HepG2 (cell line): ENCODE measurements at regions not wholly inside any gene's neighbourhood (a gene's known extent, or its start where the extent isn't known, plus 50 kb on each side); places are given as distances from the start of the nearest gene placed in this dataset.

ENCODE experiments used
- ADNP ChIP-seq: sonication (generic); formaldehyde crosslinking; IDR thresholded peaks from 2 replicates; pipeline ENCODE4 v1.4.0; 2020; ENCODE audit warnings: missing genetic modification reagents
- CBX5 ChIP-seq: sonication (generic); formaldehyde crosslinking; IDR thresholded peaks from 2 replicates; pipeline ENCODE4 v1.4.0; 2020; ENCODE audit warnings: missing genetic modification reagents, borderline replicate concordance
- ELF1 ChIP-seq: sonication (generic); formaldehyde crosslinking; IDR thresholded peaks from 2 replicates; pipeline ENCODE4 v1.4.0; 2020; ENCODE audit warnings: missing genetic modification reagents
- FOXC1 ChIP-seq: sonication (generic); formaldehyde crosslinking; IDR thresholded peaks from 2 replicates; pipeline ENCODE4 v1.8.0; 2022; ENCODE audit warnings: mild to moderate bottlenecking, missing genetic modification reagents, borderline replicate concordance
- HDAC1 ChIP-seq: sonication (generic); formaldehyde crosslinking; IDR thresholded peaks from 2 replicates; pipeline ENCODE4 v1.5.1; 2020; ENCODE audit warnings: mild to moderate bottlenecking, missing genetic modification reagents
- NCOA2 ChIP-seq: sonication (generic); formaldehyde crosslinking; IDR thresholded peaks from 2 replicates; pipeline ENCODE4 v1.8.0; 2022; ENCODE audit warnings: inconsistent platforms
- NR2C2 ChIP-seq: sonication (generic); formaldehyde crosslinking; IDR thresholded peaks from 2 replicates; pipeline ENCODE4 v1.4.0; 2020; ENCODE audit warnings: missing genetic modification reagents, mild to moderate bottlenecking, moderate library complexity, borderline replicate concordance
- NR2F6 ChIP-seq, 2 experiments: IDR thresholded peaks; 2 replicates each; pipeline ENCODE4 v1.6.1; 2016; ENCODE audit warnings: antibody characterized with exemption in 1 of 2, mild to moderate bottlenecking in 1 of 2
- PAXIP1 ChIP-seq: sonication (generic); formaldehyde crosslinking; conservative IDR thresholded peaks from 2 replicates; pipeline ENCODE4 v1.4.0; 2020; ENCODE audit warnings: mild to moderate bottlenecking, missing genetic modification reagents, moderate library complexity
- RXRB ChIP-seq: IDR thresholded peaks from 2 replicates; pipeline ENCODE4 v1.6.1; 2016; ENCODE audit warnings: borderline replicate concordance, missing genetic modification reagents, missing compliant biosample characterization
- TARDBP ChIP-seq: sonication (generic); formaldehyde crosslinking; IDR thresholded peaks from 2 replicates; pipeline ENCODE4 v1.8.0; 2022; ENCODE audit warnings: mild to moderate bottlenecking, missing genetic modification reagents
- ZMYM2 ChIP-seq: sonication (generic); formaldehyde crosslinking; IDR thresholded peaks from 2 replicates; pipeline ENCODE4 v1.8.0; 2022; ENCODE audit warnings: mild to moderate bottlenecking, missing genetic modification reagents
- ZNF12 ChIP-seq: sonication (generic); formaldehyde crosslinking; IDR thresholded peaks from 2 replicates; pipeline ENCODE4 v1.5.0; 2020; ENCODE audit warnings: missing genetic modification reagents
- ZNF17 ChIP-seq: sonication (generic); formaldehyde crosslinking; IDR thresholded peaks from 2 replicates; pipeline ENCODE4 v1.5.0; 2020; ENCODE audit warnings: mild to moderate bottlenecking, missing genetic modification reagents
- ZNF574 ChIP-seq: sonication (generic); formaldehyde crosslinking; IDR thresholded peaks from 2 replicates; pipeline ENCODE4 v1.4.0; 2020; ENCODE audit warnings: missing genetic modification reagents
- ZNF691 ChIP-seq: sonication (generic); formaldehyde crosslinking; IDR thresholded peaks from 2 replicates; pipeline ENCODE4 v1.4.0; 2020; ENCODE audit warnings: missing genetic modification reagents, low read depth, mild to moderate bottlenecking, borderline replicate concordance
- ZNF878 ChIP-seq: sonication (generic); formaldehyde crosslinking; IDR thresholded peaks from 2 replicates; pipeline ENCODE4 v1.8.1; 2023; ENCODE audit warnings: mild to moderate bottlenecking, missing genetic modification reagents, moderate library complexity
- TF ChIP-seq, protein P1 (sequence below): IDR thresholded peaks from 2 replicates; pipeline ENCODE4 v1.4.0; 2020; ENCODE audit warnings: mild to moderate bottlenecking, missing genetic modification reagents

GRCh38 chr2:234874347-234875046, 77.3 kb upstream of the SH3BP4 start (continued):
- TF ChIP-seq ZNF691 (CRISPR knock-in tag) (no peak), ADNP (no peak), NCOA2 (CRISPR knock-in tag) (peak; percentile 45; the same call in 1 of the 2 replicates), ZNF574 (CRISPR knock-in tag) (peak; percentile 37; the same call in 1 of the 2 replicates), ZNF878 (CRISPR knock-in tag) (no peak), TARDBP (CRISPR knock-in tag) (peak; percentile 43; the same call in 1 of the 2 replicates), ZNF17 (CRISPR knock-in tag) (no peak), ZNF12 (CRISPR knock-in tag) (no peak), PAXIP1 (CRISPR knock-in tag) (peak; percentile 48; the same call in 1 of the 2 replicates), ELF1 (CRISPR knock-in tag) (0 out of 2 replicates have a peak, but pooled peaks have one; percentile 51), ZMYM2 (CRISPR knock-in tag) (0 out of 2 replicates have a peak, but pooled peaks have one; percentile 45), FOXC1 (CRISPR knock-in tag) (0 out of 2 replicates have a peak, but pooled peaks have one; percentile 29), RXRB (CRISPR knock-in tag) (no peak), CBX5 (peak; percentile 50; the same call in 1 of the 2 replicates), HDAC1 (CRISPR knock-in tag) (0 out of 2 replicates have a peak, but pooled peaks have one; percentile 28), NR2C2 (CRISPR knock-in tag) (0 out of 2 replicates have a peak, but pooled peaks have one; percentile 6), NR2F6 (IDR thresholded peaks at IDR 0.05) (0 out of 2 replicates have a peak, but pooled peaks have one; percentile 18), NR2F6 (CRISPR knock-in tag; IDR thresholded peaks at IDR 0.05) (no peak; the same call in 1 of the 2 replicates)
- TF ChIP-seq, protein P1, sequence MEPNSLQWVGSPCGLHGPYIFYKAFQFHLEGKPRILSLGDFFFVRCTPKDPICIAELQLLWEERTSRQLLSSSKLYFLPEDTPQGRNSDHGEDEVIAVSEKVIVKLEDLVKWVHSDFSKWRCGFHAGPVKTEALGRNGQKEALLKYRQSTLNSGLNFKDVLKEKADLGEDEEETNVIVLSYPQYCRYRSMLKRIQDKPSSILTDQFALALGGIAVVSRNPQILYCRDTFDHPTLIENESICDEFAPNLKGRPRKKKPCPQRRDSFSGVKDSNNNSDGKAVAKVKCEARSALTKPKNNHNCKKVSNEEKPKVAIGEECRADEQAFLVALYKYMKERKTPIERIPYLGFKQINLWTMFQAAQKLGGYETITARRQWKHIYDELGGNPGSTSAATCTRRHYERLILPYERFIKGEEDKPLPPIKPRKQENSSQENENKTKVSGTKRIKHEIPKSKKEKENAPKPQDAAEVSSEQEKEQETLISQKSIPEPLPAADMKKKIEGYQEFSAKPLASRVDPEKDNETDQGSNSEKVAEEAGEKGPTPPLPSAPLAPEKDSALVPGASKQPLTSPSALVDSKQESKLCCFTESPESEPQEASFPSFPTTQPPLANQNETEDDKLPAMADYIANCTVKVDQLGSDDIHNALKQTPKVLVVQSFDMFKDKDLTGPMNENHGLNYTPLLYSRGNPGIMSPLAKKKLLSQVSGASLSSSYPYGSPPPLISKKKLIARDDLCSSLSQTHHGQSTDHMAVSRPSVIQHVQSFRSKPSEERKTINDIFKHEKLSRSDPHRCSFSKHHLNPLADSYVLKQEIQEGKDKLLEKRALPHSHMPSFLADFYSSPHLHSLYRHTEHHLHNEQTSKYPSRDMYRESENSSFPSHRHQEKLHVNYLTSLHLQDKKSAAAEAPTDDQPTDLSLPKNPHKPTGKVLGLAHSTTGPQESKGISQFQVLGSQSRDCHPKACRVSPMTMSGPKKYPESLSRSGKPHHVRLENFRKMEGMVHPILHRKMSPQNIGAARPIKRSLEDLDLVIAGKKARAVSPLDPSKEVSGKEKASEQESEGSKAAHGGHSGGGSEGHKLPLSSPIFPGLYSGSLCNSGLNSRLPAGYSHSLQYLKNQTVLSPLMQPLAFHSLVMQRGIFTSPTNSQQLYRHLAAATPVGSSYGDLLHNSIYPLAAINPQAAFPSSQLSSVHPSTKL (CRISPR knock-in tag) = peak; percentile 75
